HG03342 (cell line): ENCODE measurements at regions not wholly inside any gene's neighbourhood (a gene's known extent, or its start where the extent isn't known, plus 50 kb on each side); places are given as distances from the start of the nearest gene placed in this dataset.
"Not testable (repeated sequence)": the region's sequence is repeated elsewhere in the genome, so short reads cannot be mapped to it uniquely, and the experiment has no call there.

Source experiments
- ATAC-seq: cut with Tn5 transposase; IDR thresholded peaks from one replicate; pipeline ENCODE4 v1.9.1; 2021; ENCODE audit warnings: mild to moderate bottlenecking, moderate library complexity; ENCODE audit not compliant: unreplicated experiment

GRCh38 chr21:28167366-28167765 lies 825.3 kb downstream of the LTN1 start:
- ATAC-seq: no peak

- not testable (repeated sequence) for ATAC-seq
Measured at GRCh38 chr21:28164519-28164918, 828.2 kb downstream of the LTN1 start.

- ATAC-seq: not testable (repeated sequence)
Measured at GRCh38 chr21:28162052-28162451, 830.6 kb downstream of the LTN1 start.

GRCh38 chr21:28160378-28160777 lies 832.3 kb downstream of the LTN1 start:
- ATAC-seq: no peak

- ATAC-seq: no peak
Measured at GRCh38 chr21:28159396-28159795, 833.3 kb downstream of the LTN1 start.

- ATAC-seq: no peak
Measured at GRCh38 chr21:28156590-28156989, 836.1 kb downstream of the LTN1 start.

- ATAC-seq: no peak
Measured at GRCh38 chr21:28154121-28154520, 838.6 kb downstream of the LTN1 start.

GRCh38 chr21:28152732-28153131 lies 839.9 kb downstream of the LTN1 start:
- no peak for ATAC-seq

- no peak for ATAC-seq
Measured at GRCh38 chr21:28151758-28152157, 840.9 kb downstream of the LTN1 start.

GRCh38 chr21:28150778-28151177 lies 841.9 kb downstream of the LTN1 start:
- no peak for ATAC-seq

GRCh38 chr21:28148400-28149064 lies 844.1 kb downstream of the LTN1 start:
- no peak for ATAC-seq

GRCh38 chr21:28144653-28145052 lies 848.0 kb downstream of the LTN1 start:
- ATAC-seq: no peak

- no peak for ATAC-seq
Measured at GRCh38 chr21:28144089-28144488, 848.6 kb downstream of the LTN1 start.

GRCh38 chr21:28142697-28143096 lies 850.0 kb downstream of the LTN1 start:
- no peak for ATAC-seq

GRCh38 chr21:28138272-28138671 lies 854.4 kb downstream of the LTN1 start:
- ATAC-seq: no peak

GRCh38 chr21:28136656-28137255 lies 855.9 kb downstream of the LTN1 start:
- ATAC-seq: no peak

- no peak for ATAC-seq
Measured at GRCh38 chr21:28135646-28136045, 857.0 kb downstream of the LTN1 start.

GRCh38 chr21:28133116-28133515 lies 859.6 kb downstream of the LTN1 start:
- ATAC-seq: no peak

- ATAC-seq: no peak
Measured at GRCh38 chr21:28132713-28133112, 860.0 kb downstream of the LTN1 start.

- no peak for ATAC-seq
Measured at GRCh38 chr21:28127175-28127785, 865.4 kb downstream of the LTN1 start.

GRCh38 chr21:28126521-28127174 lies 866.0 kb downstream of the LTN1 start:
- ATAC-seq: no peak

GRCh38 chr21:28124541-28124940 lies 868.1 kb downstream of the LTN1 start:
- no peak for ATAC-seq
